ENCODE measurements at regions not wholly inside any gene's neighbourhood (a gene's known extent, or its start where the extent isn't known, plus 50 kb on each side); places are given as distances from the start of the nearest gene placed in this dataset.

GRCh38 chr13:34046457-34046856, 228.5 kb downstream of the RFC3 start:
- DNase-seq, result no peak

GRCh38 chr13:34048652-34049051, 230.7 kb downstream of the RFC3 start:
- DNase-seq, result no peak

GRCh38 chr13:34056733-34057258, 238.8 kb downstream of the RFC3 start:
- no peak for DNase-seq

- DNase-seq, result no peak
These were observed 246.7 kb downstream of the RFC3 start for GRCh38 chr13:34064456-34065205.

- no peak for DNase-seq
These were observed 248.0 kb downstream of the RFC3 start for GRCh38 chr13:34065928-34066327.

GRCh38 chr13:34066344-34066743, 248.4 kb downstream of the RFC3 start:
- no peak for DNase-seq

GRCh38 chr13:34070006-34070405, 252.1 kb downstream of the RFC3 start:
- DNase-seq, result no peak

- no peak for DNase-seq
These were observed 252.8 kb downstream of the RFC3 start for GRCh38 chr13:34070544-34071303.

- DNase-seq, result no peak
These were observed 258.4 kb downstream of the RFC3 start for GRCh38 chr13:34076319-34076718.

- peak; percentile 74 for DNase-seq
These were observed 259.2 kb downstream of the RFC3 start for GRCh38 chr13:34076943-34077703.

GRCh38 chr13:34078334-34078999, 260.5 kb downstream of the RFC3 start:
- no peak for DNase-seq

- DNase-seq, result no peak
These were observed 267.3 kb downstream of the RFC3 start for GRCh38 chr13:34085204-34085603.

- DNase-seq, result no peak
These were observed 268.3 kb downstream of the RFC3 start for GRCh38 chr13:34086281-34086680.

GRCh38 chr13:34087791-34088190, 269.8 kb downstream of the RFC3 start:
- DNase-seq, result no peak

GRCh38 chr13:34103854-34104253, 285.9 kb downstream of the RFC3 start:
- DNase-seq, result no peak

GRCh38 chr13:34104853-34105252, 286.9 kb downstream of the RFC3 start:
- DNase-seq, result no peak

- no peak for DNase-seq
These were observed 289.9 kb downstream of the RFC3 start for GRCh38 chr13:34107806-34108205.

- no peak for DNase-seq
These were observed 290.5 kb downstream of the RFC3 start for GRCh38 chr13:34108410-34108809.

GRCh38 chr13:34114581-34114980, 296.6 kb downstream of the RFC3 start:
- DNase-seq, result no peak

GRCh38 chr13:34116651-34117050, 298.7 kb downstream of the RFC3 start:
- peak; percentile 66 for DNase-seq

GRCh38 chr13:34124666-34125306, 306.8 kb downstream of the RFC3 start:
- no peak for DNase-seq

- DNase-seq, result no peak
These were observed 309.6 kb downstream of the RFC3 start for GRCh38 chr13:34127523-34127922.

Measured in NCI-H526 treated with DMSO at 0.1 percent for 48 hours (cell line).